ENCODE measurements at regions not wholly inside any gene's neighbourhood (a gene's known extent, or its start where the extent isn't known, plus 50 kb on each side); places are given as distances from the start of the nearest gene placed in this dataset.

- TF ChIP-seq SREBF2 (IDR thresholded peaks at IDR 0.05) = no peak
- TF ChIP-seq, protein P1, sequence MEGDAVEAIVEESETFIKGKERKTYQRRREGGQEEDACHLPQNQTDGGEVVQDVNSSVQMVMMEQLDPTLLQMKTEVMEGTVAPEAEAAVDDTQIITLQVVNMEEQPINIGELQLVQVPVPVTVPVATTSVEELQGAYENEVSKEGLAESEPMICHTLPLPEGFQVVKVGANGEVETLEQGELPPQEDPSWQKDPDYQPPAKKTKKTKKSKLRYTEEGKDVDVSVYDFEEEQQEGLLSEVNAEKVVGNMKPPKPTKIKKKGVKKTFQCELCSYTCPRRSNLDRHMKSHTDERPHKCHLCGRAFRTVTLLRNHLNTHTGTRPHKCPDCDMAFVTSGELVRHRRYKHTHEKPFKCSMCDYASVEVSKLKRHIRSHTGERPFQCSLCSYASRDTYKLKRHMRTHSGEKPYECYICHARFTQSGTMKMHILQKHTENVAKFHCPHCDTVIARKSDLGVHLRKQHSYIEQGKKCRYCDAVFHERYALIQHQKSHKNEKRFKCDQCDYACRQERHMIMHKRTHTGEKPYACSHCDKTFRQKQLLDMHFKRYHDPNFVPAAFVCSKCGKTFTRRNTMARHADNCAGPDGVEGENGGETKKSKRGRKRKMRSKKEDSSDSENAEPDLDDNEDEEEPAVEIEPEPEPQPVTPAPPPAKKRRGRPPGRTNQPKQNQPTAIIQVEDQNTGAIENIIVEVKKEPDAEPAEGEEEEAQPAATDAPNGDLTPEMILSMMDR (IDR thresholded peaks at IDR 0.05) = no peak
- no peak for TF ChIP-seq SMC3 (IDR thresholded peaks at IDR 0.05)
- no peak for TF ChIP-seq EP300 (IDR thresholded peaks at IDR 0.05)
- TF ChIP-seq E2F6 (IDR thresholded peaks at IDR 0.05; ENCODE audit: borderline replicate concordance, low read depth) = no peak
- TF ChIP-seq, protein P2, sequence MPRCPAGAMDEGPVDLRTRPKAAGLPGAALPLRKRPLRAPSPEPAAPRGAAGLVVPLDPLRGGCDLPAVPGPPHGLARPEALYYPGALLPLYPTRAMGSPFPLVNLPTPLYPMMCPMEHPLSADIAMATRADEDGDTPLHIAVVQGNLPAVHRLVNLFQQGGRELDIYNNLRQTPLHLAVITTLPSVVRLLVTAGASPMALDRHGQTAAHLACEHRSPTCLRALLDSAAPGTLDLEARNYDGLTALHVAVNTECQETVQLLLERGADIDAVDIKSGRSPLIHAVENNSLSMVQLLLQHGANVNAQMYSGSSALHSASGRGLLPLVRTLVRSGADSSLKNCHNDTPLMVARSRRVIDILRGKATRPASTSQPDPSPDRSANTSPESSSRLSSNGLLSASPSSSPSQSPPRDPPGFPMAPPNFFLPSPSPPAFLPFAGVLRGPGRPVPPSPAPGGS (IDR thresholded peaks at IDR 0.05) = no peak
Measured at GRCh38 chr2:41832218-41832617, 215.6 kb upstream of the PKDCC start.

All from A549 (cell line).